ENCODE measurements at regions not wholly inside any gene's neighbourhood (a gene's known extent, or its start where the extent isn't known, plus 50 kb on each side); places are given as distances from the start of the nearest gene placed in this dataset.

DNA sequence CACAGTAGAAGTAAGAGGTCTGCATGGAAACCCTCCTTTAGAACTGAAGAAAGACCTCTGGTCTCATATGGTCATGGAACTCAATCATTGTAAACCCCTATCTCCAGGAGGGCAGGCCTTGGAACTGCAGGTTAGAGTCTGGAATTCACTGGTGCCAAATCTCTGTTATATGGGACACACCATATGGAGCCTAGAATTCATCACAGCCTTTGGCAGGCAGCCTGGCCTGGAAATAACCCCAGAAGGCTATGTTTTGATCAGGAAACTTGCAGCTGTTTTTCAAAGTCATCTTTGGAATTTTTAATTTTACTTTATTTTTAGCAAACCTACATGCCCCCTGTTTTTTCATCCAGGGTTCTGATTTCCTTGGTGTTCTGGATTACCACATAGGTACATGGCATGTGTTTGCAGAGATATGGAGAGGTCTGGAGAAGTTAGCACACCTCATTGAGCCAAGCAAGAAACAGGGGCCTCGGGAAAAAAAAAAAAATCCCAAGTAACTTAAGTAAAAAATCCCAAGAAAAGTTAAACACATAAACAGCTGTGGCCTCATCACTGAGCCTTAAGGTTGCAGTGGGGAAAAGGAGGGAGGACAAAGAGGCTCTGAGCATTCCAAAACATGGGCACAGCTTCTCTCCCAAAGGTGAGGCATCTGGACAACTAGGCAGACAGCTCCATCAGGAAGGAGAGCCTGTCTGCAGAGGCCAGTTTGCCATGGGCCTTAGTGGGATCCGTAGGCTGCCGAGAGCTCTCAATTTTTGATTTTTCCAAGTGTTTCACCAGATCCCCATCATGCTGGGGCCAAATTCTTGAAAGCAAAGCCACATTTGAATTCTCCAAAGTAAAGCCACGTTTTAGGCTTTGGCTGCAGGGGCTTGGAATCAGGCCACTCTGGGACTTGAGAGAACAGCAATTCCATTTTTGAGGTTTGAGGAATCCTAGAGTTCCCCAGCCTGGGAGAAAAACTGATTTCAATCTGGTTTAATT is 339.6 kb upstream of the TBX3 start:
- no peak for TF ChIP-seq CTCF (IDR thresholded peaks at IDR 0.05; ENCODE audit: poor library complexity)
- TF ChIP-seq EZH2 (IDR thresholded peaks at IDR 0.05; ENCODE audit: borderline replicate concordance), result no peak
- TF ChIP-seq EZH2phosphoT487 (IDR thresholded peaks at IDR 0.05; ENCODE audit: low read depth, severe bottlenecking, unreplicated experiment), result no peak

Measured in hepatocyte (in vitro differentiated cells).